Kidney capillary endothelial cell (primary cell): ENCODE measurements at regions not wholly inside any gene's neighbourhood (a gene's known extent, or its start where the extent isn't known, plus 50 kb on each side); places are given as distances from the start of the nearest gene placed in this dataset.
"Not testable (repeated sequence)": the region's sequence is repeated elsewhere in the genome, so short reads cannot be mapped to it uniquely, and the experiment has no call there.

Experiments used
- DNase-seq: peaks from one replicate; pipeline ENCODE4 v3.0.0-alpha.2; 2018; ENCODE audit warnings: low spot score

GRCh38 chr14:28247491-28247890 is 519.1 kb upstream of the FOXG1 start:
- DNase-seq, result no peak

GRCh38 chr14:28252124-28252523 is 514.5 kb upstream of the FOXG1 start:
- not testable (repeated sequence) for DNase-seq

GRCh38 chr14:28254768-28255167 is 511.8 kb upstream of the FOXG1 start:
- DNase-seq, result no peak

GRCh38 chr14:28264306-28264705 is 502.3 kb upstream of the FOXG1 start:
- DNase-seq, result no peak

GRCh38 chr14:28272270-28272669 is 494.3 kb upstream of the FOXG1 start:
- DNase-seq, result no peak

GRCh38 chr14:28280530-28280929 is 486.1 kb upstream of the FOXG1 start:
- no peak for DNase-seq

- no peak for DNase-seq
Observed at GRCh38 chr14:28280997-28281598, 485.5 kb upstream of the FOXG1 start.

- DNase-seq, result no peak
Observed at GRCh38 chr14:28284546-28285300, 481.9 kb upstream of the FOXG1 start.

GRCh38 chr14:28294834-28295440 is 471.6 kb upstream of the FOXG1 start:
- DNase-seq, result no peak

- no peak for DNase-seq
Observed at GRCh38 chr14:28297559-28297958, 469.0 kb upstream of the FOXG1 start.

- DNase-seq, result no peak
Observed at GRCh38 chr14:28298156-28298555, 468.4 kb upstream of the FOXG1 start.

GRCh38 chr14:28299227-28299626 is 467.4 kb upstream of the FOXG1 start:
- no peak for DNase-seq

- no peak for DNase-seq
Observed at GRCh38 chr14:28300356-28300755, 466.2 kb upstream of the FOXG1 start.

- DNase-seq, result no peak
Observed at GRCh38 chr14:28301179-28301578, 465.4 kb upstream of the FOXG1 start.

- DNase-seq, result no peak
Observed at GRCh38 chr14:28303248-28303647, 463.3 kb upstream of the FOXG1 start.

GRCh38 chr14:28305938-28306337 is 460.6 kb upstream of the FOXG1 start:
- no peak for DNase-seq

- no peak for DNase-seq
Observed at GRCh38 chr14:28307506-28307905, 459.1 kb upstream of the FOXG1 start.

- no peak for DNase-seq
Observed at GRCh38 chr14:28308734-28309133, 457.9 kb upstream of the FOXG1 start.

GRCh38 chr14:28317890-28318675 is 448.5 kb upstream of the FOXG1 start:
- DNase-seq, result not testable (repeated sequence)

GRCh38 chr14:28321475-28322244 is 444.9 kb upstream of the FOXG1 start:
- no peak for DNase-seq

GRCh38 chr14:28323366-28323765 is 443.2 kb upstream of the FOXG1 start:
- no peak for DNase-seq
